Kidney (tissue), 13 donors: ENCODE measurements at regions not wholly inside any gene's neighbourhood (a gene's known extent, or its start where the extent isn't known, plus 50 kb on each side); places are given as distances from the start of the nearest gene placed in this dataset.
"Not testable (repeated sequence)": the region's sequence is repeated elsewhere in the genome, so short reads cannot be mapped to it uniquely, and the experiment has no call there.

Experiments used
- DNase-seq, 5 donors: peaks; one replicate each; pipeline ENCODE4 v3.0.0-alpha.2; 2013 to 2020
- FAIRE-seq: peaks from 2 replicates; lab custom pipeline; 2012; peaks lifted over from hg19 to GRCh38; lab: Jason Lieb, UNC
- H3K27ac ChIP-seq, 2 donors: one replicate each; pipeline ENCODE4 v1.7.0; 2013; ENCODE audit warnings: low read depth in 2 of 2, low read length in 2 of 2, inconsistent platforms in 1 of 2
- H3K27me3 ChIP-seq: one replicate; pipeline ENCODE4 v1.7.1; 2013; ENCODE audit warnings: low read length, inconsistent platforms; ENCODE audit not compliant: control insufficient read depth, insufficient read depth
- H3K36me3 ChIP-seq, 3 donors: one replicate each; pipeline versions ENCODE4 v1.7.0 to v1.7.1; 2013; ENCODE audit warnings: low read length in 3 of 3, control low read depth in 1 of 3, inconsistent platforms in 1 of 3; ENCODE audit not compliant: insufficient read depth in 3 of 3, control insufficient read depth in 2 of 3
- H3K4me1 ChIP-seq, 3 donors: one replicate each; pipeline versions ENCODE4 v1.7.0 to v1.7.1; 2013; ENCODE audit warnings: low read length in 3 of 3, inconsistent platforms in 1 of 3, low read depth in 1 of 3; ENCODE audit not compliant: control insufficient read depth in 2 of 3, insufficient read depth in 2 of 3
- H3K4me3 ChIP-seq, 3 donors: one replicate each; pipeline versions ENCODE4 v1.7.0 to v1.8.1; 2013; ENCODE audit warnings: low read length in 3 of 3, control low read depth in 1 of 3, inconsistent platforms in 1 of 3
- H3K9ac ChIP-seq, 3 donors: one replicate each; pipeline versions ENCODE4 v1.7.0 to v1.7.1; 2013; ENCODE audit warnings: low read length in 3 of 3, control low read depth in 1 of 3, inconsistent platforms in 1 of 3
- H3K9me3 ChIP-seq, 3 donors: one replicate each; pipeline versions ENCODE4 v1.7.0 to v1.7.1; 2013; ENCODE audit warnings: low read length in 3 of 3, control low read depth in 1 of 3, inconsistent platforms in 1 of 3; ENCODE audit not compliant: control insufficient read depth in 2 of 3, insufficient read depth in 1 of 3
- intact Hi-C: fragments of 100-400 bp; cut with DNase I; formaldehyde crosslinking; loops from one replicate; pipeline ENCODE4 v1.11.1; 2022
- TF ChIP-seq, protein P1 (sequence below): IDR thresholded peaks from 3 replicates; pipeline ENCODE4 v1.5.1; 2012; ENCODE audit warnings: mild to moderate bottlenecking, moderate library complexity, borderline replicate concordance; ENCODE audit not compliant: insufficient read depth; ENCODE audit errors: extremely low read depth
- donor health status: control.
- donor health status: control.
- donor health status: control.
- donor health status: control.
- donor health status: control.
- donor health status: DM: yes; HTN: yes; CAD: no.
- donor health status: Normal renal cell carcinoma (clear cell type).

DNA sequence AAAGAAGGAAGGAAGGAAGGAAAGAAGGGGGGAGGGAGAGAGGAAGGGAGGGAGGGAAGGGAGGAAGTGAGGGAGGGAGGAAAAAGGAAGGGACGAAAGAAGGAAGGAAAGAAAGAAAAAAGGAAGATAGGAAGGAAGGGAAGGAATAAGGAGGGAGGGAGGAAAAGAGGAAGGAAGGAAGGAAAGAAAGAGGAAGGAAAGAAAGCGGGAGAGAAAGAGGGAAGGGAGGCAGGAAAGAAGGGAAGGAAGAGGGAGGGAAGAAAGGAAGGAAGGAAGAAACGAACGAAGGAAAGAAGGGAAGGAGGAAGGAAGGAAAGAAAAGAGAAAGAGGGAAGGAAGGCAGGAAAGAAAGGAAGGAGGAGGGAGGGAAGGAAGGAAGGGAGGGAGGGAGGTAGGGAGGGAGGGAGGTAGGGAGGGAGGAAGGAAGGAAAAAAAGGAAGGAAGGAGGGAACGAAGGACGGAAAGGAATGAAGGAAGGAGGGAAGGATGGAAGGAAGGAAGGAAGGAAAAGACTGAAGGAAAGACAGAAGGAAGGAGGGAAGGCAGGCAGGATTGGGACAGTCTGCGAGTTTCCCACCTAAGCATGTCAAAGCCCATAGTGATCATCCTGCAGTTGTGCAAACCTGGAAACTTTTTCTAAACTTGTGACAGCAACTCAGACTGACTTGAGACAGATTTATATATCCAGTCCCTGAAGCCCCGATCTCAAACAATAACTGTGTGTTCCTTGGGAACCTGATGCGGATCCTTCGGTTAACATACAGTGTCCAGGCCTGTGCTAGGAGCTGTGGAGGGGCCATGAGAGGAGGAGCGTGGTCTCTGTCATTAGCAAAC lies 59.8 kb upstream of the IYD start:
- no peak for FAIRE-seq
- Histone ChIP-seq H3K27ac (no peak overlapping the region), H3K36me3 (no peaks in the 10 kb centered on the region), H3K27me3 (no peaks in the 10 kb centered on the region), H3K4me3 (no peak overlapping the region), H3K9ac (no peak overlapping the region), H3K9me3 (no peaks in the 10 kb centered on the region), H3K4me1 (no peaks in the 10 kb centered on the region)
- DNase-seq = no peak
- intact Hi-C loops = no loop called here
- TF ChIP-seq, protein P1, sequence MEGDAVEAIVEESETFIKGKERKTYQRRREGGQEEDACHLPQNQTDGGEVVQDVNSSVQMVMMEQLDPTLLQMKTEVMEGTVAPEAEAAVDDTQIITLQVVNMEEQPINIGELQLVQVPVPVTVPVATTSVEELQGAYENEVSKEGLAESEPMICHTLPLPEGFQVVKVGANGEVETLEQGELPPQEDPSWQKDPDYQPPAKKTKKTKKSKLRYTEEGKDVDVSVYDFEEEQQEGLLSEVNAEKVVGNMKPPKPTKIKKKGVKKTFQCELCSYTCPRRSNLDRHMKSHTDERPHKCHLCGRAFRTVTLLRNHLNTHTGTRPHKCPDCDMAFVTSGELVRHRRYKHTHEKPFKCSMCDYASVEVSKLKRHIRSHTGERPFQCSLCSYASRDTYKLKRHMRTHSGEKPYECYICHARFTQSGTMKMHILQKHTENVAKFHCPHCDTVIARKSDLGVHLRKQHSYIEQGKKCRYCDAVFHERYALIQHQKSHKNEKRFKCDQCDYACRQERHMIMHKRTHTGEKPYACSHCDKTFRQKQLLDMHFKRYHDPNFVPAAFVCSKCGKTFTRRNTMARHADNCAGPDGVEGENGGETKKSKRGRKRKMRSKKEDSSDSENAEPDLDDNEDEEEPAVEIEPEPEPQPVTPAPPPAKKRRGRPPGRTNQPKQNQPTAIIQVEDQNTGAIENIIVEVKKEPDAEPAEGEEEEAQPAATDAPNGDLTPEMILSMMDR = no peak

DNA sequence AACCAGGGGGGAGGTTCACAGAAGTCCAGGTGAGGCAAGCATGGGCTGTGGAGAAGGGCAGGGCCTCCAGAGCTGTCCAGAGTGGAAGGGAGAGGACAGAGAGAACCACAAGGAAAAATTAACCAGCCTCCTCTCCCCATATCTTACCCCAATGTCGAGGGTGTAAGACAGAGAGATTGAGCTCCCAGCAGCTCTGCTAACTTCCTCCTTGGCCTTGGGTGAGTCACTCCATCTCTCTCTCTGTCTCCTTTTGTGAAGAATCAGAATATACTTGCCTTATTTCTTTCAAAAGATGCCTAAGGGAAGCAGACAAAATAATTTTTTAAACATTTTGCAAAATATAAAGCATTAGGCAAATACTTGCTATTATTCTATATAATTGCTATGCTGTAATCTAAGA lies 58.3 kb upstream of the IYD start:
- Histone ChIP-seq H3K4me1 (no peaks in the 10 kb centered on the region), H3K27me3 (no peaks in the 10 kb centered on the region), H3K27ac (no peak overlapping the region), H3K9me3 (peaks cover 0 to 4% (median 0%) of the 10 kb centered on the region in 3 donors), H3K9ac (no peak overlapping the region), H3K36me3 (no peaks in the 10 kb centered on the region), H3K4me3 (no peak overlapping the region)
- FAIRE-seq (no peak), DNase-seq (no peak)
- TF ChIP-seq, protein P1 = no peak
- intact Hi-C loops = no loop called here

DNA sequence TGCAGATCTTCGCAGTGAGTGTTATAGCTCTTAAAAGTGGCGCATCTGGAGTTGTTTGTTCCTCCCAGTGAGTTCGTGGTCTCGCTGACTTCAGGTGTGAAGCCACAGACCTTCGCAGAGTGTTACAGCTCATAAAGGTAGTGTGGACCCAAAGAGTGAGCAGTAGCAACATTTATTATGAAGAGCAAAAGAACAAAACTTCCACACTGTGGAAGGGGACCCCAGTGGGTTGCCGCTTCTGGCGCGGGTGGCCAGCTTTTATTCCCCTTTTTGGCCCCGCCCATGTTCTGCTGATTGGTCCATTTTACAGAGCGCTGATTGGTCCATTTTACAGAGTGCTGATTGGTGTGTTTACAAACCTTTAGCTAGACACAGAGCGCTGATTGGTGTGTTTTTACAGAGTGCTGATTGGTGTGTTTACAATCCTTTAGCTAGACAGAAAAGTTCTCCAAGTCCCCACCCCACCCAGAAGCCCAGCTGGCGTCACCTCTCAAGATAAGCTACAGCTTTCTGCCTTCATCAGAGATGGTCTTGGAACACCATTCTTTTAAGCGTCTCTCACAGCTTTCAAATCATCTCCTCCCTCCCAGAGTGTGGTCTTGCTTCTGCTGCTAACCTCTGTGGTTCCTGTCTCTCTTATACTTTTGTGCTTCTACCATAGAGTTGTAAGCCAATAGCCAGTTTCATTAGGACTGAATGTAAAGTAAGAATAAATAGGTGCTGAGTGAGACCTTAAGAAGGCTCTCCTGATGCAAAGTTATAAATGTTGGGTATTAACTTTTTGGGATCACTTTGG lies 57.5 kb upstream of the IYD start:
- H3K9me3 ChIP-seq, H3K9ac ChIP-seq, H3K36me3 ChIP-seq, H3K4me3 ChIP-seq, H3K4me1 ChIP-seq, H3K27me3 ChIP-seq, FAIRE-seq, DNase-seq, H3K27ac ChIP-seq, intact Hi-C loops: not testable (repeated sequence)

DNA sequence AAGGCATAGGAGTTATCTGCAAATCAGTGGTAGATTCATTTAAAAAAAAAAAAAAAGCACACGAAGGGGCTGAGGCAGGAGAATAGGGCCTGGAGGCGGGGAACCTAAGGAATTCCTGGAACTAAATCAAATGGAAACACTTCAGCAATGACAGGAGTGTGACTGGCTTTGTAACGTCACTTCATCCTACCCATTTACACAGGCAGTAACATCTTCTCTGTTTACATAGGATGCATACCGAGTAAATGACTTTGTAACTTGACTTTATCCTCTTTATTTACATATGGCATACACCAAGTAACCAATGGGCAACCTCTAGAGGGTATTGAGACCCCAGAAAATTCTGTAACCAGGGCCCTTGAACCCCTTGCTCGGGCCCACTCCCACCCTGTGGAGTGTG lies 56.4 kb upstream of the IYD start:
- intact Hi-C loops = no loop called here
- H3K27ac ChIP-seq = no peak overlapping the region
- H3K4me3 ChIP-seq = no peak overlapping the region
- no peaks in the 10 kb centered on the region for H3K4me1 ChIP-seq
- H3K9me3 ChIP-seq = peaks cover 0 to 4% (median 0%) of the 10 kb centered on the region in 3 donors
- TF ChIP-seq, protein P1 = no peak
- H3K9ac ChIP-seq = no peak overlapping the region
- H3K27me3 ChIP-seq = no peaks in the 10 kb centered on the region
- no peak for DNase-seq
- H3K36me3 ChIP-seq = no peaks in the 10 kb centered on the region
- no peak for FAIRE-seq
